ENCODE measurements at regions not wholly inside any gene's neighbourhood (a gene's known extent, or its start where the extent isn't known, plus 50 kb on each side); places are given as distances from the start of the nearest gene placed in this dataset.

DNA sequence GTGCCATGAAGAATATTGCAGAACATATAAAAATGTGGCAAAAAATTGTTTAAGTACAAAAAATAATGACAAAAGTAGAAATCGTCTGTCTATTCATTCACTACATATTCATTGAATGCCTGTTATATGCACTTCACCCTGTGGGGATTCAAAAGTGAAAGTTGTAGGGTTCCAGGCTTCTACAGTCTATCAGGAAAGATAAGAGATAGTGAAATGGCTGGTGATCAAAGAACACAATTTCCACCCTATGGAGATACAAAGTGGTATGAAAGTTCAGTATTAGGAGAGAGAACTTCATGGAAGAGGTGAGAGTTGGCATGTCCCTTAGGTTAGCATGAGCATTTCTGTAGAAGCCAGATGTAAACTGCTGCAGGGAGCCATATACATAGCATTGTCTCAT lies 127.0 kb upstream of the PMFBP1 start:
- TF ChIP-seq, protein P1, sequence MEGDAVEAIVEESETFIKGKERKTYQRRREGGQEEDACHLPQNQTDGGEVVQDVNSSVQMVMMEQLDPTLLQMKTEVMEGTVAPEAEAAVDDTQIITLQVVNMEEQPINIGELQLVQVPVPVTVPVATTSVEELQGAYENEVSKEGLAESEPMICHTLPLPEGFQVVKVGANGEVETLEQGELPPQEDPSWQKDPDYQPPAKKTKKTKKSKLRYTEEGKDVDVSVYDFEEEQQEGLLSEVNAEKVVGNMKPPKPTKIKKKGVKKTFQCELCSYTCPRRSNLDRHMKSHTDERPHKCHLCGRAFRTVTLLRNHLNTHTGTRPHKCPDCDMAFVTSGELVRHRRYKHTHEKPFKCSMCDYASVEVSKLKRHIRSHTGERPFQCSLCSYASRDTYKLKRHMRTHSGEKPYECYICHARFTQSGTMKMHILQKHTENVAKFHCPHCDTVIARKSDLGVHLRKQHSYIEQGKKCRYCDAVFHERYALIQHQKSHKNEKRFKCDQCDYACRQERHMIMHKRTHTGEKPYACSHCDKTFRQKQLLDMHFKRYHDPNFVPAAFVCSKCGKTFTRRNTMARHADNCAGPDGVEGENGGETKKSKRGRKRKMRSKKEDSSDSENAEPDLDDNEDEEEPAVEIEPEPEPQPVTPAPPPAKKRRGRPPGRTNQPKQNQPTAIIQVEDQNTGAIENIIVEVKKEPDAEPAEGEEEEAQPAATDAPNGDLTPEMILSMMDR (IDR thresholded peaks at IDR 0.05; ENCODE audit: insufficient read depth in 1 of 2, low read depth in 1 of 2, low read length in 1 of 2, severe bottlenecking in 1 of 2, unreplicated experiment in 1 of 2): no peak
- no peaks in the 10 kb centered on the region for H3K36me3 Mint-ChIP-seq (ENCODE audit: insufficient read depth, unreplicated experiment)
- peaks cover 24% of the 10 kb centered on the region for H3K4me1 ChIP-seq
- no TSS peak for BruUV-seq (replicated peaks)
- ChIA-PET POLR2A (no interaction called here), CTCF (interaction anchor here (1.2 kb wide), 1 partner anchor 96 kb away, joined by 3 read pairs; no protein-coding TSS in a partner anchor)
- no peak for DNase-seq
- no peaks in the 10 kb centered on the region for H3K36me3 ChIP-seq (ENCODE audit: control insufficient read depth, insufficient read depth, low read length)
- H3K27me3 ChIP-seq (replicated peaks; ENCODE audit: control insufficient read depth, insufficient read depth, low read length): no peaks in the 10 kb centered on the region
- intact Hi-C loops (cut with micrococcal nuclease; ENCODE audit: unreplicated experiment): no loop called here
- no peaks in the 10 kb centered on the region for H3K9me3 Mint-ChIP-seq (ENCODE audit: unreplicated experiment)
- no peaks in the 10 kb centered on the region for H3K9me3 ChIP-seq
- no peak overlapping the region for H3K4me3 Mint-ChIP-seq (ENCODE audit: unreplicated experiment)
- peaks cover 9% of the 10 kb centered on the region for H3K4me1 Mint-ChIP-seq (ENCODE audit: low read depth, unreplicated experiment)
- H3K27me3 Mint-ChIP-seq (ENCODE audit: insufficient read depth, unreplicated experiment): no peaks in the 10 kb centered on the region
- no peak overlapping the region for H3K4me3 ChIP-seq (ENCODE audit: low read depth, low read length)
- no peak overlapping the region for H3K27ac Mint-ChIP-seq (ENCODE audit: unreplicated experiment)

DNA sequence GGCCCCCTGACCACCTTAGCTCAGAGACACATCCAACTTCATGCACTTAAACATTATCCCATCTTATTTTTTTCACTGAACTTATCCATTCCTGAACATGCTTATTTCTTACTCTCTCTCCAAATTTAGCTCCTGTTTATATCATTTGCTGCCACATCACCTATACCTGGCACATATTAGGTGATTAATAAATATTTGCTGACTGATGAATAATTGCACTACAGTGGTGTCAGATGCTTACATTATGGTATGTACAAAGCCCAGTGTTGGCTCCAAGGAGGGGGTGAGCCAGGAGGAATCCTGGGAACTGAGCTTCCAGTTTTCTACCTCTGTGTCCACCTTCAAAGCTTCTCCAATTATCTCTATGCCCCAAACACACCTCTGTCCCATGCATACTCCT lies 124.0 kb upstream of the PMFBP1 start:
- Histone ChIP-seq H3K36me3 (ENCODE audit: control insufficient read depth, insufficient read depth, low read length) (no peaks in the 10 kb centered on the region), H3K27me3 (replicated peaks; ENCODE audit: control insufficient read depth, insufficient read depth, low read length) (no peaks in the 10 kb centered on the region), H3K4me3 (ENCODE audit: low read depth, low read length) (no peak overlapping the region), H3K4me1 (peaks cover 32% of the 10 kb centered on the region), H3K9me3 (no peaks in the 10 kb centered on the region)
- intact Hi-C loops (cut with micrococcal nuclease; ENCODE audit: unreplicated experiment): no loop called here
- no peaks in the 10 kb centered on the region for H3K9me3 Mint-ChIP-seq (ENCODE audit: unreplicated experiment)
- no TSS peak for BruUV-seq (replicated peaks)
- ChIA-PET POLR2A (no interaction called here), CTCF (no interaction called here)
- no peak for DNase-seq
- no peaks in the 10 kb centered on the region for H3K27me3 Mint-ChIP-seq (ENCODE audit: insufficient read depth, unreplicated experiment)
- H3K4me1 Mint-ChIP-seq (ENCODE audit: low read depth, unreplicated experiment): peaks cover 9% of the 10 kb centered on the region
- TF ChIP-seq, protein P1 (IDR thresholded peaks at IDR 0.05; ENCODE audit: insufficient read depth in 1 of 2, low read depth in 1 of 2, low read length in 1 of 2, severe bottlenecking in 1 of 2, unreplicated experiment in 1 of 2): no peak
- no peak overlapping the region for H3K4me3 Mint-ChIP-seq (ENCODE audit: unreplicated experiment)
- no peak overlapping the region for H3K27ac Mint-ChIP-seq (ENCODE audit: unreplicated experiment)
- H3K36me3 Mint-ChIP-seq (ENCODE audit: insufficient read depth, unreplicated experiment): no peaks in the 10 kb centered on the region

DNA sequence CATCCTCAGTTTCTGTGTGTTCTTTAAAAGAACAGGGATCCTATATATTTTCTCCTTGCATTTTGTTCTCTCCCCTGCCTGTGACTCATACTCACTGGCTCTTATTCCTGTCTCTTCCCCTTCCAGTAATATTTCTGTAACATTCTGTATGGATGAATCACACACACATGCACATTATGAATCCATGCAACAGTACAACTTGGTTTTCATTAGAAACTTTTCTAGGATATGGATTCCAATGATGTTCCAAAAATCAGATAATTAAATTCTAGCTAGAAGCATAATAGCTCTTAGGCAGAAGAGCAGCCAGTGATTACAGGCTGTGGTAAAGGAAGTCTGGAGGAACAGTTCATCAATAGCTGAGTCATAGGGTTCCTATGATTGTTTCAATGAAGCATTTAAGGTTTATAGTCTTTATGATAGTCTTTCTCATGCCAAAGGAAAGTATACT lies 119.6 kb upstream of the PMFBP1 start:
- POLR2A ChIA-PET: interaction anchor here (0.6 kb wide), 1 partner anchor 48 kb away, joined by 3 read pairs; no protein-coding TSS in a partner anchor
- TF ChIP-seq, protein P1 (IDR thresholded peaks at IDR 0.05; ENCODE audit: insufficient read depth in 1 of 2, low read depth in 1 of 2, low read length in 1 of 2, severe bottlenecking in 1 of 2, unreplicated experiment in 1 of 2): no peak
- H3K4me3 ChIP-seq (ENCODE audit: low read depth, low read length): no peak overlapping the region
- H3K4me1 Mint-ChIP-seq (ENCODE audit: low read depth, unreplicated experiment): no peaks in the 10 kb centered on the region
- no peaks in the 10 kb centered on the region for H3K27me3 ChIP-seq (replicated peaks; ENCODE audit: control insufficient read depth, insufficient read depth, low read length)
- H3K4me1 ChIP-seq: 0 out of 2 replicates have a peak, but pooled peaks cover 9% of the 10 kb centered on the region
- H3K27ac Mint-ChIP-seq (ENCODE audit: unreplicated experiment): no peak overlapping the region
- H3K36me3 Mint-ChIP-seq (ENCODE audit: insufficient read depth, unreplicated experiment): no peaks in the 10 kb centered on the region
- no peaks in the 10 kb centered on the region for H3K9me3 Mint-ChIP-seq (ENCODE audit: unreplicated experiment)
- no peak overlapping the region for H3K4me3 Mint-ChIP-seq (ENCODE audit: unreplicated experiment)
- BruUV-seq (replicated peaks): no TSS peak
- no peaks in the 10 kb centered on the region for H3K36me3 ChIP-seq (ENCODE audit: control insufficient read depth, insufficient read depth, low read length)
- DNase-seq: no peak
- no peaks in the 10 kb centered on the region for H3K9me3 ChIP-seq
- CTCF ChIA-PET: no interaction called here
- intact Hi-C loops (cut with micrococcal nuclease; ENCODE audit: unreplicated experiment): no loop called here
- no peaks in the 10 kb centered on the region for H3K27me3 Mint-ChIP-seq (ENCODE audit: insufficient read depth, unreplicated experiment)
